ENCODE measurements at regions not wholly inside any gene's neighbourhood (a gene's known extent, or its start where the extent isn't known, plus 50 kb on each side); places are given as distances from the start of the nearest gene placed in this dataset.

DNA sequence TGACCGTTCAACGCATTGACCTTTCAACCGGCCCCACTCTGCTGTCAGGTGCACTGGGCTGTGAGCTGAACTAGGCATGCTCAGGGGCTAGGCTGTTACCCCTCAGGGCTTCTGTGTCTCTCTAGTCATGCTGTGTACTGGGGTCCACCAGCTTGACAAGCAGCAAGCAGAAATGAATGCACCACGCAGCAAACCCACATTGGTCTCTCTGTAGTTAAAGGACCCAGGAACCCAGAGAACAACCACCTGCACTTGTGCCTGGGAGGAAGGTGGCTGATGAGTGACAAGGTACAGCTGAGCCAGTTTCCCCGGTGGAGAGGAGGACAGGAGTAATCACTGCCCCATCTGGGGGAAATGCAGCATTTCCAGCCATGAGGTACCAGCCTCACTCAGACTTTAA, 159.9 kb downstream of the USP12 start:
- TF ChIP-seq, protein P1, sequence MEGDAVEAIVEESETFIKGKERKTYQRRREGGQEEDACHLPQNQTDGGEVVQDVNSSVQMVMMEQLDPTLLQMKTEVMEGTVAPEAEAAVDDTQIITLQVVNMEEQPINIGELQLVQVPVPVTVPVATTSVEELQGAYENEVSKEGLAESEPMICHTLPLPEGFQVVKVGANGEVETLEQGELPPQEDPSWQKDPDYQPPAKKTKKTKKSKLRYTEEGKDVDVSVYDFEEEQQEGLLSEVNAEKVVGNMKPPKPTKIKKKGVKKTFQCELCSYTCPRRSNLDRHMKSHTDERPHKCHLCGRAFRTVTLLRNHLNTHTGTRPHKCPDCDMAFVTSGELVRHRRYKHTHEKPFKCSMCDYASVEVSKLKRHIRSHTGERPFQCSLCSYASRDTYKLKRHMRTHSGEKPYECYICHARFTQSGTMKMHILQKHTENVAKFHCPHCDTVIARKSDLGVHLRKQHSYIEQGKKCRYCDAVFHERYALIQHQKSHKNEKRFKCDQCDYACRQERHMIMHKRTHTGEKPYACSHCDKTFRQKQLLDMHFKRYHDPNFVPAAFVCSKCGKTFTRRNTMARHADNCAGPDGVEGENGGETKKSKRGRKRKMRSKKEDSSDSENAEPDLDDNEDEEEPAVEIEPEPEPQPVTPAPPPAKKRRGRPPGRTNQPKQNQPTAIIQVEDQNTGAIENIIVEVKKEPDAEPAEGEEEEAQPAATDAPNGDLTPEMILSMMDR (IDR thresholded peaks at IDR 0.05; ENCODE audit: insufficient read depth, low read length): no peak
- TF ChIP-seq POLR2AphosphoS5 (IDR thresholded peaks at IDR 0.05; ENCODE audit: low read depth): no peak
- TF ChIP-seq, protein P2, sequence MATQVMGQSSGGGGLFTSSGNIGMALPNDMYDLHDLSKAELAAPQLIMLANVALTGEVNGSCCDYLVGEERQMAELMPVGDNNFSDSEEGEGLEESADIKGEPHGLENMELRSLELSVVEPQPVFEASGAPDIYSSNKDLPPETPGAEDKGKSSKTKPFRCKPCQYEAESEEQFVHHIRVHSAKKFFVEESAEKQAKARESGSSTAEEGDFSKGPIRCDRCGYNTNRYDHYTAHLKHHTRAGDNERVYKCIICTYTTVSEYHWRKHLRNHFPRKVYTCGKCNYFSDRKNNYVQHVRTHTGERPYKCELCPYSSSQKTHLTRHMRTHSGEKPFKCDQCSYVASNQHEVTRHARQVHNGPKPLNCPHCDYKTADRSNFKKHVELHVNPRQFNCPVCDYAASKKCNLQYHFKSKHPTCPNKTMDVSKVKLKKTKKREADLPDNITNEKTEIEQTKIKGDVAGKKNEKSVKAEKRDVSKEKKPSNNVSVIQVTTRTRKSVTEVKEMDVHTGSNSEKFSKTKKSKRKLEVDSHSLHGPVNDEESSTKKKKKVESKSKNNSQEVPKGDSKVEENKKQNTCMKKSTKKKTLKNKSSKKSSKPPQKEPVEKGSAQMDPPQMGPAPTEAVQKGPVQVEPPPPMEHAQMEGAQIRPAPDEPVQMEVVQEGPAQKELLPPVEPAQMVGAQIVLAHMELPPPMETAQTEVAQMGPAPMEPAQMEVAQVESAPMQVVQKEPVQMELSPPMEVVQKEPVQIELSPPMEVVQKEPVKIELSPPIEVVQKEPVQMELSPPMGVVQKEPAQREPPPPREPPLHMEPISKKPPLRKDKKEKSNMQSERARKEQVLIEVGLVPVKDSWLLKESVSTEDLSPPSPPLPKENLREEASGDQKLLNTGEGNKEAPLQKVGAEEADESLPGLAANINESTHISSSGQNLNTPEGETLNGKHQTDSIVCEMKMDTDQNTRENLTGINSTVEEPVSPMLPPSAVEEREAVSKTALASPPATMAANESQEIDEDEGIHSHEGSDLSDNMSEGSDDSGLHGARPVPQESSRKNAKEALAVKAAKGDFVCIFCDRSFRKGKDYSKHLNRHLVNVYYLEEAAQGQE (IDR thresholded peaks at IDR 0.05; ENCODE audit: insufficient replicate concordance, low read depth): no peak
- TF ChIP-seq GABPA (IDR thresholded peaks at IDR 0.05; ENCODE audit: low read depth): no peak
- no peak for TF ChIP-seq SPI1 (IDR thresholded peaks at IDR 0.05; ENCODE audit: borderline replicate concordance, low read depth)
